SK-N-SH (cell line): ENCODE measurements at regions not wholly inside any gene's neighbourhood (a gene's known extent, or its start where the extent isn't known, plus 50 kb on each side); places are given as distances from the start of the nearest gene placed in this dataset.

Source experiments
- CTCF ChIA-PET: fragments of 300-600, 350-600 bp; formaldehyde crosslinking; extraction: SDS; loops from one replicate; lab custom pipeline; 2021; lab: Yijun Ruan, JAX
- POLR2A ChIA-PET: fragments of 350-600 bp; sonication (Branson Sonifier 250); formaldehyde crosslinking; extraction: SDS; loops from one replicate; lab custom pipeline; 2020; ENCODE audit warnings: antibody characterized with exemption, inconsistent platforms; lab: Yijun Ruan, JAX
- DNase-seq: peaks from one replicate; pipeline ENCODE4 v3.0.0; 2012
- H2AFZ ChIP-seq: fragments of 200-600 bp; sonication (generic); 2 replicates; pipeline ENCODE4 v1.8.1; 2016; ENCODE audit warnings: antibody characterized with exemption, mild to moderate bottlenecking, low read depth
- H3F3A ChIP-seq: fragments of 200-600 bp; sonication (generic); replicated peaks from 2 replicates; pipeline ENCODE3; 2016; ENCODE audit warnings: antibody characterized with exemption, mild to moderate bottlenecking; ENCODE audit not compliant: insufficient read depth
- H3K27ac ChIP-seq, 2 experiments: fragments of 200-500 bp in 1 of 2; fragments of 200-600 bp in 1 of 2; sonication (Bioruptor generic) in 1 of 2; sonication (generic), shearing (Covaris generic) in 1 of 2; 2 replicates each; pipeline versions ENCODE4 v1.5.1 to v1.6.1; 2014 to 2016; ENCODE audit warnings: low read depth in 2 of 2, inconsistent platforms in 1 of 2, low read length in 1 of 2, mild to moderate bottlenecking in 1 of 2, mixed read lengths in 1 of 2
- H3K27me3 ChIP-seq: fragments of 200-600 bp; sonication (generic), shearing (Covaris generic); 2 replicates; pipeline ENCODE4 v1.6.1; 2016; ENCODE audit warnings: mixed run types; ENCODE audit not compliant: insufficient read depth
- H3K36me3 ChIP-seq, 2 experiments: fragments of 200-500 bp in 1 of 2; fragments of 200-600 bp in 1 of 2; sonication (Bioruptor generic) in 1 of 2; sonication (generic) in 1 of 2; replicated peaks in 1 of 2; 2 replicates each; pipeline versions ENCODE3 to v1.5.1; 2014 to 2016; ENCODE audit warnings: low read length in 1 of 2, mild to moderate bottlenecking in 1 of 2; ENCODE audit not compliant: insufficient read depth in 2 of 2, control insufficient read depth in 1 of 2
- H3K4me1 ChIP-seq, 2 experiments: fragments of 200-500 bp in 1 of 2; fragments of 200-600 bp in 1 of 2; sonication (Bioruptor generic) in 1 of 2; sonication (generic), shearing (Covaris generic) in 1 of 2; 2 replicates each; pipeline versions ENCODE4 v1.5.1 to v1.6.1; 2014 to 2016; ENCODE audit warnings: low read depth in 1 of 2, low read length in 1 of 2, mixed run types in 1 of 2; ENCODE audit not compliant: insufficient read depth in 2 of 2, control insufficient read depth in 1 of 2
- H3K4me2 ChIP-seq: fragments of 200-600 bp; sonication (generic), shearing (Covaris generic); 2 replicates; pipeline ENCODE4 v1.6.1; 2017; ENCODE audit warnings: mixed run types
- H3K4me3 ChIP-seq, 2 experiments: fragments of 200-500 bp in 1 of 2; fragments of 200-600 bp in 1 of 2; sonication (Bioruptor generic) in 1 of 2; sonication (generic), shearing (Covaris generic) in 1 of 2; 2 replicates each; pipeline versions ENCODE4 v1.5.1 to v1.8.1; 2014 to 2016; ENCODE audit warnings: low read depth in 2 of 2, inconsistent platforms in 1 of 2, low read length in 1 of 2, mild to moderate bottlenecking in 1 of 2, mixed read lengths in 1 of 2, moderate library complexity in 1 of 2
- H3K79me2 ChIP-seq: fragments of 200-600 bp; sonication (generic); 2 replicates; pipeline ENCODE4 v1.8.1; 2017; ENCODE audit warnings: mild to moderate bottlenecking; ENCODE audit not compliant: insufficient read depth
- H3K9ac ChIP-seq: fragments of 200-600 bp; sonication (generic); 2 replicates; pipeline ENCODE4 v1.6.1; 2017; ENCODE audit warnings: mixed run types
- H3K9me2 ChIP-seq: fragments of 200-600 bp; sonication (generic); 2 replicates; pipeline ENCODE4 v1.6.1; 2017; ENCODE audit warnings: mixed run types
- H3K9me3 ChIP-seq: fragments of 200-600 bp; sonication (generic); 2 replicates; pipeline ENCODE4 v1.6.1; 2017; ENCODE audit warnings: mixed run types, mild to moderate bottlenecking, moderate library complexity
- H4K20me1 ChIP-seq: fragments of 200-600 bp; sonication (generic); 2 replicates; pipeline ENCODE4 v1.6.1; 2017; ENCODE audit warnings: mild to moderate bottlenecking, mixed run types; ENCODE audit not compliant: insufficient read depth
- EZH2phosphoT487 ChIP-seq: fragments of 200-600 bp; sonication (generic); IDR thresholded peaks from 2 replicates; pipeline ENCODE4 v1.6.1; 2017; ENCODE audit warnings: low read depth, mixed run types, mild to moderate bottlenecking, antibody characterized with exemption, moderate library complexity, borderline replicate concordance
- FOXJ3 ChIP-seq: sonication (generic); formaldehyde crosslinking; IDR thresholded peaks from 2 replicates; pipeline ENCODE4 v1.5.1; 2020; ENCODE audit warnings: mild to moderate bottlenecking, missing genetic modification reagents
- JUND ChIP-seq: IDR thresholded peaks from 2 replicates; pipeline ENCODE4 v1.4.0; 2012
- MAX ChIP-seq: IDR thresholded peaks from 2 replicates; pipeline ENCODE4 v1.4.0; 2012; ENCODE audit warnings: low read depth
- NFIC ChIP-seq: IDR thresholded peaks from 2 replicates; pipeline ENCODE4 v1.4.0; 2012; ENCODE audit warnings: borderline replicate concordance
- NRF1 ChIP-seq: IDR thresholded peaks from 2 replicates; pipeline ENCODE4 v1.6.1; 2012; ENCODE audit warnings: low read depth, mild to moderate bottlenecking, low read length
- POLR2AphosphoS5 ChIP-seq: IDR thresholded peaks from 2 replicates; pipeline ENCODE4 v1.6.1; 2012; ENCODE audit warnings: low read depth, low read length
- RCOR1 ChIP-seq: fragments of 150-350 bp; IDR thresholded peaks from 2 replicates; pipeline ENCODE4 v1.6.1; 2017; ENCODE audit warnings: antibody characterized with exemption, low read length
- RXRA ChIP-seq: IDR thresholded peaks from 2 replicates; pipeline ENCODE4 v1.4.0; 2012; ENCODE audit warnings: low read depth, mild to moderate bottlenecking, borderline replicate concordance
- SIN3A ChIP-seq: IDR thresholded peaks from 2 replicates; pipeline ENCODE4 v1.6.1; 2012; ENCODE audit warnings: low read depth, mild to moderate bottlenecking, low read length, moderate library complexity, borderline replicate concordance
- SMC3 ChIP-seq: IDR thresholded peaks from 2 replicates; pipeline ENCODE4 v1.6.1; 2012; ENCODE audit warnings: low read depth, low read length, improper control_type of control experiment
- TAF1 ChIP-seq: IDR thresholded peaks from 2 replicates; pipeline ENCODE4 v1.6.1; 2012; ENCODE audit warnings: low read depth, mild to moderate bottlenecking, low read length, moderate library complexity, borderline replicate concordance
- TCF12 ChIP-seq: IDR thresholded peaks from 2 replicates; pipeline ENCODE4 v1.4.0; 2012
- USF1 ChIP-seq: IDR thresholded peaks from 2 replicates; pipeline ENCODE4 v1.4.0; 2012; ENCODE audit warnings: low read depth, borderline replicate concordance
- YY1 ChIP-seq: IDR thresholded peaks from 2 replicates; pipeline ENCODE4 v1.4.0; 2012; ENCODE audit warnings: low read depth, mild to moderate bottlenecking
- WGBS: methylation state at CpG from one replicate; pipeline ENCODE4 v1.1.6; 2017; ENCODE audit warnings: low lambda C conversion rate; 5-methylcytosine and 5-hydroxymethylcytosine counted together

GRCh38 chr6:66344796-66345195, 637.8 kb upstream of the EYS start:
- TF ChIP-seq TCF12, result no peak
- TF ChIP-seq SIN3A, result no peak
- TF ChIP-seq POLR2AphosphoS5, result no peak
- TF ChIP-seq EZH2phosphoT487, result no peak
- no peak for TF ChIP-seq TAF1
- no peak for TF ChIP-seq MAX
- TF ChIP-seq YY1, result no peak
- TF ChIP-seq NRF1, result no peak
- no peak for TF ChIP-seq RXRA
- TF ChIP-seq SMC3, result no peak
- no peak overlapping the region for H2AFZ ChIP-seq
- WGBS, result 25% methylated on average over 2 of the region's 2 CpGs
- H3K9me2 ChIP-seq, result no peaks in the 10 kb centered on the region
- H3K9ac ChIP-seq, result no peak overlapping the region
- no peaks in the 10 kb centered on the region for H4K20me1 ChIP-seq
- H3K27ac ChIP-seq, result no peak overlapping the region
- ChIA-PET POLR2A (no interaction called here), CTCF (no interaction called here)
- H3K4me2 ChIP-seq, result no peak overlapping the region
- H3F3A ChIP-seq, result no peaks in the 10 kb centered on the region
- H3K4me1 ChIP-seq, result no peaks in the 10 kb centered on the region
- H3K36me3 ChIP-seq, result no peaks in the 10 kb centered on the region
- H3K79me2 ChIP-seq, result no peaks in the 10 kb centered on the region
- no peaks in the 10 kb centered on the region for H3K9me3 ChIP-seq
- DNase-seq, result no peak
- no peak overlapping the region for H3K4me3 ChIP-seq
- no peaks in the 10 kb centered on the region for H3K27me3 ChIP-seq

GRCh38 chr6:66340736-66341135, 633.7 kb upstream of the EYS start:
- Histone ChIP-seq H3K9me2 (no peaks in the 10 kb centered on the region), H3K4me1 (no peaks in the 10 kb centered on the region), H3K4me2 (no peak overlapping the region), H3K27me3 (no peaks in the 10 kb centered on the region), H2AFZ (no peak overlapping the region), H3K36me3 (no peaks in the 10 kb centered on the region), H3F3A (no peaks in the 10 kb centered on the region), H3K9me3 (no peaks in the 10 kb centered on the region), H3K79me2 (no peaks in the 10 kb centered on the region), H3K27ac (no peak overlapping the region), H3K9ac (no peak overlapping the region), H4K20me1 (no peaks in the 10 kb centered on the region), H3K4me3 (no peak overlapping the region)
- DNase-seq, result no peak
- TF ChIP-seq JUND (no peak), FOXJ3 (CRISPR knock-in tag) (no peak), USF1 (no peak), RCOR1 (no peak), EZH2phosphoT487 (no peak), NFIC (no peak)
- ChIA-PET POLR2A (no interaction called here), CTCF (no interaction called here)
- 45% methylated on average over 1 of the region's 1 CpG for WGBS
